ENCODE measurements at regions not wholly inside any gene's neighbourhood (a gene's known extent, or its start where the extent isn't known, plus 50 kb on each side); places are given as distances from the start of the nearest gene placed in this dataset.
"Not testable (repeated sequence)": the region's sequence is repeated elsewhere in the genome, so short reads cannot be mapped to it uniquely, and the experiment has no call there.

DNA sequence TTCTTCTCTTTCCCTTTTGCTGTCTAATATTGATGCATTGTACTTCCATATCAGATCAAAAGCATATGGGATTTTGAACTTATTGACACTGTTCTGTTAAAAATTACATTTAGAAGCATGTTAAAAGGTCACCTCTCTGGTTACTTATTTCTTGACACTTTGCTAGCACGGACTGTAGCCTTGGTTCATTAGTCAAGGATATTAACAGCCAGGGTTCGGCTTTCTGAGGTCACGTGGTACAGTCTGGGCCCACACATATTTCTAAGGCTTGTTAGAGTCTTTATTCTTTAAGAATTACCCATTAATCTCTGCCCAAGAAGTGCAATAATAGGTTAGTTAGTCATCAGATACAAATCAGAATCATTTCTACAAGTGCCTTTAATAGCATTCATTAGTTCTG lies 1035.8 kb upstream of the FANCL start:
- no peak for DNase-seq (ENCODE audit: low read depth, low spot score)

DNA sequence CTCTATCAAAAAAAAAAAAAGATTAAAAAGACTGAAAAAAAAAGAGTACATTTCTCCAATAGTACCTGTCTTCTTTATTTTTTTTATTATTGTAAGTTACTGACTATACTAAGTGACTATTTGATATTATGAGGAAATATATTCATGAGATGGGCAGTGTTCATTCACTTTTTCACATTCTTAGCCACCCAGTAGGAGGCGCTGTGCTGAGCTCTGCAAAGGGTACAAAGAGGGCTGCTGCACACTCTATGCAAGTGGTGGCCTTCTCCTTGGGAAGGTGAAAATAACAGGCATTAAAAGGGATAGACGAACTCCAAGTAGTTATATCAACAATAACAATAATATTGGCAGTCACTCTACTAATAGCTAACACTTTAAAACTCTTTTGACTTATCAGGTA lies 1034.9 kb upstream of the FANCL start:
- DNase-seq (ENCODE audit: low read depth, low spot score) = no peak

DNA sequence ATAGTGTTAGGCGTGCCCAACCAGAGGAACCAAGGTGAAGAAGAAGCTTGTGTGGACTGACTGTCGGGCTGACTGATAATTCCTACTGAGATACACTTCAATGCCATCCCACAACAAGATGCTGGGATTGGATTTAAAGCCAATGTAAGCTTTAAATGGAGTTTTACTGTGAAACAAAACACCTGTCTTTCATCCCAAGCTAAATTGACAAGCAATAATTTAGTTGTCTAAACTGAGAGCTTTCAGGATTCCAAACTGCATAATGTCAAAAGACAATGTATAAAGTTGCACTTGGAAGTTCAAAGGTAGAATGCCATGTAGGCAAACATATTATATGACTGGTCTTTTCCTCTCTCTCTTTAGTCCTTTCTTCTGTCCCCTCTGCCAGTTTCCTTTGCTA lies 1025.3 kb upstream of the FANCL start:
- DNase-seq (ENCODE audit: low read depth, low spot score) = no peak

DNA sequence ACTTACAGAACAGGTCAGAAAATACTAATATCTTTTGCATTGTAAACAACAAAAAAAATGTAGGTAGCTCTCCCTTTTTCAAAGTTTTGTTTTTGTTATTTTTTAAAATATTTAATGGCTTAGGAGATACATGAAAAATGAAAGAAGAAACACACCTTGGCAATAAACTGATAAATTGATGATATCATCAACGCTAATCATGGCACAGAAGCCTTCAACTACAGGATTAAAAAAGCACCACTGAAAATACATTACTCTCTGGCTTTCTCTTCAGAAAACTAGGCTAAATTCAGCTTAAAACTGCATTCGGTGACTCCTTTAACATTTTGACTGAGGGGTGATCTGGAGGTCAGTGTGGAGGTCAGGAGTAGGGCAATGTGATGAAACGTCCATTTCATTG lies 1018.8 kb upstream of the FANCL start:
- DNase-seq (ENCODE audit: low read depth, low spot score) = no peak

DNA sequence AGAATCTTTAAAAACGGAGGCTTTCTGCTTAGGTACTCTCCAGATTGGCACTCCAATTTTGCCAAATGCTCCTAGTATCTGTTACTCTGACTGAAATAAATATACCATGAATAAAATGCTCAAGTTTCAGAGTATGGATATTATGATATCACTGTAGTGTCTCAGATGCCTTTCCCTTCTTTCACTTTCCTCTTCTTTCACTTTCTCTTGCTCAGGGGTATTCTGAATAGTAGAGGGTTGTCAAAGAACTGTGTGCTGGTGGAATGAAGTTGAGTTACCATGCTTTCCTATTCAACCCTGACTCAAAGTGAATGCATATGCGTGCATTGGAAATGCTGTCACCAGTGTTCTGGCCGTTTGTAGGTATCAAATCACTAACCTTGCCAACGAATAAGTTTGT lies 1015.2 kb upstream of the FANCL start:
- DNase-seq (ENCODE audit: low read depth, low spot score) = no peak

DNA sequence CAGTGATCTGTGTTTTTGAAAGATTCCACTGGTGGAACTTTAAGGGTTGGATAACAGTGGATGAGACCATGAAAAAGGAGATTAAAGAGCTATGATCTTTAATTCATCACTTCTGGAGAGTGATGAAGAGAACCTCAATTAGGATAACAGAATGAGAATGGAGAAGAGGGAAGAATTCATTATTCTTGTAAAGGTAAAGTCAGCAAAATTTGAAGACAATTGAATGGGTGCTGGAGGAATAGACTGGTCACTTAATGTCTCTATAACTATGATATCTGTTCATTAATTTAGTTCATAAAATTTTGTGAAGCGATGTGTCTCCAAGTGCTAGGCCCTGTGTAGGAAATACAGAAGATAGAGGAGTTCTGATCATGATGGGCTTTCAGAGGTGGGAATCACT lies 1013.2 kb upstream of the FANCL start:
- no peak for DNase-seq (ENCODE audit: low read depth, low spot score)

DNA sequence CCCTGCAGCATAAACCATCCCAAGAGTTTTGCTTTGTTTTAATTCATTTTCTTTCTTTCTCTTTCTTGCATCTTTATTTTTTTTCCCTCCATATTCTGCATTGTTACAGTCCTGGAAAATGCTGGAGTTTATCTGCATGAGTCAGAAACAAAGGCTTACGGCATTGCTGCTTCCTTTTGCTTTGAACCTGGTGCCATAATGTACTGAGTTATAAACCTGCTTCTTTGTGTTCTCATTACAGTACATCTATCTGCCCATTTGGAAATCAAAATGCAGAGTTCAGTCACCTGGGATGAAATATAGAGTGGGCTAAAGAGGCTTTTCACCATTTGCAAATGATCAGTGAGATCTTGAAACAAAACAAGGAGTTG lies 1009.2 kb upstream of the FANCL start:
- no peak for DNase-seq (ENCODE audit: low read depth, low spot score)

DNA sequence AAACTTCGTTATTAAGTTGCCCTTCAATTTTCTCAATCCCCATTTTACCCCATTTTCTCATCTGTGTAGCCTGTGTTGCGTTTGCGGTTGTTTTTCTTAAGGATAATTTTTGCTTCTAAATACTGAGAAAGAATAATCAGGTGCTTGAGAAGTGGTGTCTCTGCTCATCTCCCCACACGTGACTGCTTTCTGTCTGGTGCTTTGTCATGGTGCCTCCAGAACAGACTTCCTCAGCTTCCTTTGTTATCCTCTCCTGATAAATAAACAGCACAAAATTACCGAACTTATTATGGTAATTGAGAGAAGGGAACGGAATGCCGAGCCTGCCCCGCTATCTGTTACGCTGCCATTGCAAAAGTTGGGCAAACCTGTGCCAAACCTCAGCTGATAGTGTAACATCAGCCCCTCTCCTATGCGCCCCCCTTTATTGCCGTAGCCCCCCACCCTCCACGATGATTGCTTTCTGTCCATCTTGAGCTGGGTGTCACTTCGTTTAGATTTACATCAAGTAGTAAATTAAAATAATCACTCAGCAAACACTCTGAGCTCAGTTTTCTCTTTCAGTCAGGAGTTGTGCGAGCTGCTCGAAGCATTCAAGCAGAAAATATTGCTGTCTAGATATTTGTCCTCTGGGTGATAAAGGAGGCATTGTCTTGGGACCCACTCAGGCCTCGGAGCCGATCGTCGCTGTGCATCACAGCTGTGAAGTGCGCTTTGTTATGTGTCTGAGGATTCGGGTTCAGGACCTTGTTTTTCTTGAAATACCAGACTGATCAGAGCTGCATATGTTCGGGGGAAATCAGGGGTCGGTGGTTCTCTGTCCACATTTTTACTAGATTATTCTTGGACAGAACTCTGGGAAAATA lies 1008.5 kb upstream of the FANCL start:
- no peak for DNase-seq (ENCODE audit: low read depth, low spot score)

DNA sequence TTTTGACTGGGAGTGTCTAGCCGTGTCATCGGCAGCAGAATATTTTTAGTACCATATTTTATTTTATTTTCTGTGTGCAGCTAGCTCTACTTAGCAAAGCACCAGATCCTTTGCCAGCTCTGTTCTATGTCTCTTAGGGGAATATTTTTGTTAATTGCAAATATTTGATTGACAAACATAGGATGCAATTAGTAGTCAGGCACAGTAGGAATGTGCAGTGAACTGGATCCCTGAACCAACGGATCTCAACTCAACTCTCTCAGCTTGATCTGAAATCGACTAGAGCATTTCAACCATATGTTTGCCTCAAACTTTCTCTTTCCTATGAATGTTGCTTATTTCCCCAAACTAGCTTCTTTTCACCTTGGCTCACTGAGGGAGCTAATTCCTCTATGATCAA lies 998.0 kb upstream of the FANCL start:
- no peak for DNase-seq (ENCODE audit: low read depth, low spot score)

DNA sequence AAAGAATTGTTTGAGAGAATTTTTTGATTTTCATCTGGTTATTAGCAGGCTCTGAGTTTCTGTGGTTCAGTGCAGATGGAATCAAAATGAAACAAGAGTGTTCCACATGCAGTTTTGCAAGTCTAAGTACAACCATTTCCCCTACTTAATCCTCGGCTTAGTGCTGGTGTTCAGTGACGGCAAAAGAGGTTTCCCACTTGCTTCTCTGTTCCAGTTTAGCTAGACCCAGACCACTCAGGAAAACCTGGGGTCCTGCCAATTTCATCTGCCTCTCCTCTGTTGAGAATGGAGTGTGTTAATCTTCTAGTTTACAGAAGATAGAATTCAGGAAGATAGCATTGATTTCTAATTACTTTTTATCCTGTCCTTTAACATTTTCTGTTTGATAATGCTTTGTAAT lies 996.2 kb upstream of the FANCL start:
- DNase-seq (ENCODE audit: low read depth, low spot score) = no peak

DNA sequence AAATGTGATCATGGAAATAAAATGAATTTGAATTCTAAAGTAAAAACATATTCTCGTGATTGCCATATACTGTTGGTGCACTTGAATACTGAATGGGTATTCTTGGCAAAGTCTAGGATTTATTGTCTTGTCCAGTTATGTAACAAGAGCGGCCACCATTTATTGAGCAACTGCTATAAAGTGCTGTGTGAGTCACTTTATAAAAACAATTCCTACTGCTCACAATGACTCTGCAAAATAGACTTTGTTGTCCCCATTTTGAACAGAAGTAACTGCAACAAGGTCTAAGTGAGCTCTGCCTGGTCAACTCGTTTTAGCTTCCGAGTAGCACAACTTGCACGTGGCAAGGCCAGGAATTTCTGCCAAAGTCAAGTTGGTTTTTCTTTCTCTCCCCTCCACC lies 995.6 kb upstream of the FANCL start:
- DNase-seq (ENCODE audit: low read depth, low spot score) = no peak

DNA sequence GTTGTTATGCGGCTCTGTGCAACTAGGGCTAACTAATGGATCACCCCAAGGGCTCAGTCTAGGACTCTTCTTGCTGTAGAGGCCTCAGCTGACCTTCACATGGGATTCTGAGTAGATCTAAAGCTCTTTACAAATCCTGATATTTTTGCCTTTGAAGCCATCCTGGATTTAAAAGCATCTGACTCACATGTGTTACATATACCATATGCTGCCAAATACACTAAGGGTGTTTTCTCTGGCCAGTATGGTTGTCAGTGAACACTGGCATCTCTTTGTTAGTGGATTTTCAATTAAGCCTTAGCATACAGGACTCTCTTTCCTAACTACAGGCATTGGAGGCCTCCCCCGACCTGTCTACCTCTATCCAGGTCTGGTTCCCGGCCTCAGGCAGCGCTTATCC lies 992.8 kb upstream of the FANCL start:
- DNase-seq (ENCODE audit: low read depth, low spot score) = no peak

DNA sequence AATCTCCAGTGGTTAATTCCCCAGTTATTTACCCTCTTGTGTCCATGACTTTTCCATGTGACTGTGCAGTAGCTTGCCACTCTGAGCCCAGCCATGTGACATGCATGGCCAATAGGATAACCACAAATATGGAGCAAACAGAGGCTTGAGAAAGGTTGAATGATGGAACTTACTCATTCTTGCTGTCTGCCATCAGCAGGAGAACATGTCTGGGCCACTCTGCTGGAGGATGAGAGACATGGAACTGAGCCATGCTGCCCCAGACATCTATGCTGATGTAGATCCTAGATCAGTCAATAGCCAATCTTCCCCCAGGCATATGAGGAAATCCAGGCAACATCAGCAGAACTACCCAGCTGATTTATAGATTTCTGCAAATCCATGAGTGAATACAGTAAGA lies 992.3 kb upstream of the FANCL start:
- DNase-seq (ENCODE audit: low read depth, low spot score) = no peak

DNA sequence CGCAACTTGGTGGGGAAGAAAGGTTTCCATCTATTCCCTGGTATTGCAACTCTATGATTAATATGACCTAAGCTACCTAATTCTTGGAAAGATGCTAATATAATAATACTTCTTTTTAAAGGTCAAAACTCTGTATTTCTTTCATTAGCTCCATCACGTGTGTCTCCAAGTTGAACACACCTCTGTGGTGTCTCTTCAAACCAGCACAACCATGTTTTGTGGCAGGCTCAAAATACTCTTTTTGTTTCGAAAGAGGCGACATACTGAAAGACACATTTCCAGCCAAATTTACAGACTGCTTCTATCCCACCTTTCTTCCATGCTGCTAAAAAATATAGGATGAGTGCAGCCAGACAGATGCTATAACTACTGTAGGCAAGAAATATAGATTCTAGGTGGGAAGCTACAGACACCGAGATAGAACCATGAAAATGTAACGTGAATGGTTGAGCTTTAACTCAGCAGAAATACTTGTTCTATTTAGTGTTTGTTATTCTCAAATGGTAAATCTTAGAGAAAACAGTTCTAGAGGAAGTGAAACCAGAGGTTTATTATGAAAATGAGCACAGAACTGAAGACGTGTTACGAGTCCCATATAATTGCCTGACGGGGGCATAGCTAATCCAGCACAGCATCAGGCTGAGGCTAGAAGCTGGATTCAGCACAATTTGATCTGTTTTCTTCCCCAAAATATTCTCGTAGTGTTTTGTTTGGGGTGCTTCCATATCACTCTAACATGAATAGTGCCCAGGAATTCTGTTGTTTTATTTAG lies 991.5 kb upstream of the FANCL start:
- DNase-seq (ENCODE audit: low read depth, low spot score) = no peak

DNA sequence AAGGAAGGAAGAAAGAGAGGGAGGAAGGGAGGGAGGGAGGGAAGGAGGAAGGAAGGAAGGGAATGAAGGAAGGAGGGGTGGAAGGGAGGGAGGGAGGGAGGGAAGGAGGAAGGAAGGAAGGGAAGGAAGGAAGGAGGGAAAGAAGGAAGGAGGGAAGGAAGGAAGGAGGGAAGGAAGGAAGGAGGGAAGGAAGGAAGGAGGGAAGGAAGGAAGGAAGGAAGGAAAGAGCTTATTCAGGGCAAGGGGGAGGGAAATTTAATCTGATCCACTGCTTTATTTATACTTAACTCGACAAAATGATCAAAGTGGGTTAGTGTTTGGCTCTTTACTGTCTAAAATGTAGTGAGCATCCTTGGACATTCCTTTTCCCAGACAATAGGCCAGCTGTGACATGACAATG lies 985.2 kb upstream of the FANCL start:
- DNase-seq (ENCODE audit: low read depth, low spot score) = not testable (repeated sequence)

DNA sequence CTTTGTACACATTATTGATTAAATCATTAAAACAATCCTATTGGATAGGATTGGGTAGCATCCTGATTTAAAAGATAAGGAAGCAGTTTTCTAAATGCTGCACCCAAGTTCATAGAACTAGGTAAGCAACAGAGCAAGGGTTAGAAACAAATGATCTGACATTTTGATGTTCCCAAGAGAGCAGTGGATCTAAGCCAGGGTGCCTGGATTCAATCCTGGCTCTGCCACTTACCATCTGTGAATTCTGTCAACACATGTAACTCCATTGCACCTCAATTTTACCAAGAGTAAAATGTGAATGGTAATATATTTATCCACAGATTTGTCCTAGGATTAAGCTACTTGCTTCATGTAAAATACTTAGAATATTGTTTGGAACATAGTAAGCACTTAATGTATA lies 982.6 kb upstream of the FANCL start:
- no peak for DNase-seq (ENCODE audit: low read depth, low spot score)

DNA sequence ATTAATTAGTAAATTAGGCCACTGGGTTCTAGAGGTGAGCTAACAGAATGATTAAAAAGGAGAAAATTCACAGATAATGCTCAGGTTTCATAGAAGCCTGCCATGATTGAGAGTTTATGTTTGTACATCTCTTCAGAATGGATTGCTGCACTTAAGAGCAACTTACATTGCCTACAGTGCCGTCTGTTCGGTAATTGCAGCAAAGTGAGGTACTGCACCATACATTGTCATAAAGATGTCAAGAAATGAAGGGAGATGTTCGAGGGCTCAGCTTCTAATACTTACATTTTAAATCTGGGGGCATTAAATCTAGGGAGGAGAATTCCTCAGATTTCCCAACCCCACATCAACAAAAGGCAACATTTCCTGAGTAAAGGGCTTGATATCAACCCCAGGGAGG lies 976.2 kb upstream of the FANCL start:
- no peak for DNase-seq (ENCODE audit: low read depth, low spot score)

DNA sequence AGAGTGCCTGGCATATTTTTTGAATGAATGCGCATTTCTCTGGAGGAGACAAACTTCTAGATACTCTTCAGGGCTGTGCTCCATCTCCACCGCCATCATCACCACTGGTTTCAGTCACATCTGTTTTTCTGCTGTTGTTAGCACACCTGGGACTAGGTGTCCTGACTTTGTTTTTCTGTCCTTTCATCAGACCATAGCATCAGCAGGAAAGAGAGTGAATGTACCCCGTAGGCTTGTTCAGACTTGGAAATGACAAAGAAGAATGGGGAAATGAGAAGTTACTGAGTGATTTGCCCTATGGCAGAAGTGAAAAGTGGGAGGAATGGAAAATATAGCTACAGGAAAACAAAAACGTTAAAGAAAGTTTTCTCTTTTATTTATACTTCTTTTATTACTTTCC lies 965.2 kb upstream of the FANCL start:
- DNase-seq (ENCODE audit: low read depth, low spot score) = no peak

DNA sequence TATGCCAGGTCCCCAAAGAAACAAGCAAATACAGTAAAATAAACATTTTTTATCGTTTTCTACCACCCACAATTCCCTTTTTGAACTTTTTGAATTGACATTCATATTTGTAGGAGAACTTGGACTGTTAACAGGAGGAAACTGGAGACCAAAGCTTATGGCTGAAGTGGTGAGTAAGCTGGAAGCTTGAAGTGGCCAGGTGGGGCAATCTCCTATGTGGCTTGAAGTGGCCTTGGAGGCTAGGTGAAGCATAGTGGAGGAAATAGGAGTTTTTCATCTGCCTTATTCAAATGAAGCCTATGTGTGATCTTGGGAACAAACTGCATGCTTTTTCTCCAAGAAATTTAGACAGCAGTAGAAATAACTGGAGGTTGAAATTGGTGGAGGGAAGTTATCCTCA lies 962.9 kb upstream of the FANCL start:
- DNase-seq (ENCODE audit: low read depth, low spot score) = no peak

DNA sequence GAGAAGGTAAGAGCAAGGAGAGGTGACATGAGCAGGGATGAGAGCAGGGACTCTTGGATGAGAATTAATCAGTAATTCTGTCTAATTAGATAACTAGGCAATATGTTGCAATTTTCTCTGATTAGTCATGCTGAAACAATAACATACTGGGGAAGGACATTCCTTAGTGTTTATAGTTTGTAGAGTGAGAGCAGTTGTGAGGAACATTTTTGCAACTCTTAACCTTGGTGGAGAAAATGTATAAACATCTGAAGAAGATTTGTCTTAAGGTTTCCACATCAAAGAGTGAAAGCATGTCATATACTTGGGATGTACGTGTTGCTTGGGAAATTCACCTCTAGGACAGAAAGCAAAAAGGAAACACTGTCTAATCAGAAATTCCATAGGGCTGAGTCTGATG lies 955.4 kb upstream of the FANCL start:
- DNase-seq (ENCODE audit: low read depth, low spot score) = no peak

DNA sequence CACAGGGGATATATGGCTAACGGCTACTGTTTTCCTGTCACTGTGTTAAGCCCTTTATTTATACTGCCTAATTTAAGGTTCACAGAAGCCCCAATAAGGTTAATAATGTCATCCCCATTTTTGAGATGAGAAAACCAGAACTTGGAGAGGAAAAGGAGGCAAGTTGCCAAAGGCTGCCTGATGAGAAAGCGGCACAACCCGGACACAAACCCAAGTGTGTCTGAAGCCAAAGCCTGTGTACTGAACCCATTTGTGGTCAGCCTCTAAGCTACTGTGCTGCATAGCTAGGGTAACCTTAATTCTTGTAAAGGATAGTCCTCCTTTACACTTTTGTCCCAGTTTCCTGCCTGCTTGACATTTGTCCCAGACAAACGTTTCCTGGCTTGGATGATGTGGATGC lies 954.7 kb upstream of the FANCL start:
- DNase-seq (ENCODE audit: low read depth, low spot score) = no peak

DNA sequence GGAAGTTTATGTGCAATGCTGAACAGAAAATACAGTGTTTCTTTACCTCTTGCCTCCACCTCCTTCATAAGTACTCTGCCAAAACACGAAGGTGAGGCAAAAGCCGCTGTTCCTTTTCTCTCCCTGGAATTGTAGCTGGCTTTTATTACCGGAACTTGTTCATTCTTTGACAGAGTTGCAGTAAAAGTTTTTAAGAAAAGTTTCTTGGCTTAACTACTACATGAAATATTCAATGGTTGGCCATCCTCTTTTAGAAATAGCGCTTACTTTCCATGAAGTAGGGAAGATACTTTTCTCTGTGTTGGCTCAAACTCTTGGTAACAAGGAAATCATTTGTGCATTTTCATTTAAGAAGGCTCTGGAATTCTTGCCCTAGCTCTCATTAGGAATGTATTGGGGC lies 950.7 kb upstream of the FANCL start:
- DNase-seq (ENCODE audit: low read depth, low spot score) = no peak

DNA sequence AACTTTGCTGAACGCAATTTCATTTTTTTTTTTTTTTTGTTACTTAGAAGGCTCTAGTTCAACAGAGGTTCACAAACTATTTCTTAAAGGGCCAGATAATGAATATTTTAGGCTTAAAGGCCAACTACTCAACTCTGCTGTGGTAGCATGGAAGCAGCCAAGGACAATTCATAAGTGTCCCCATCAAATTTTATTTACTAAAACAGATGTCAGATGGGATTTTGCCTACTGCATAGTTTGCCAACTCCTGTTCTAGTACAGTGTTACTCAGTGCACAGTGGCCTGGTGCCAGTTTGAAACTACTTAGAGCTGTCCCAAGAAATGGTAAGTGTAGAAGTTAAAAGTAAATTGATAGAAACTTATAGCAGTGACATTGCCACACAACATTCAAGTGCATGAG lies 949.4 kb upstream of the FANCL start:
- DNase-seq (ENCODE audit: low read depth, low spot score) = no peak

Data from smooth muscle cell of the brain vasculature (primary cell).